GM12878 (cell line): ENCODE measurements at regions not wholly inside any gene's neighbourhood (a gene's known extent, or its start where the extent isn't known, plus 50 kb on each side); places are given as distances from the start of the nearest gene placed in this dataset.

Source experiments
- ATAC-seq: fragments of 200-7000 bp; cut with Tn5 transposase; 3 replicates; pipeline ENCODE4 v1.9.1; 2020; ENCODE audit warnings: mild to moderate bottlenecking, moderate library complexity
- BruUV-seq: library from RNA; stranded (reverse); fragments of 400-500 nt; replicated peaks from 2 replicates; lab custom pipeline; 2021; lab: Mats Ljungman, UMichigan
- CTCF ChIA-PET: fragments of 300-600 bp; sonication (Branson Sonifier 250); formaldehyde crosslinking; extraction: SDS; loops from one replicate; lab custom pipeline; 2021; ENCODE audit warnings: inconsistent platforms; lab: Yijun Ruan, JAX
- POLR2A ChIA-PET: fragments of 350-600 bp; formaldehyde crosslinking; extraction: SDS; loops from one replicate; lab custom pipeline; 2021; ENCODE audit warnings: inconsistent platforms; lab: Charles Lee
- RAD21 ChIA-PET: fragments of 300-600 bp; sonication (Branson Sonifier 250); formaldehyde crosslinking; loops from one replicate; lab custom pipeline; 2023; ENCODE audit warnings: antibody characterized with exemption; ENCODE audit not compliant: unreplicated experiment; lab: Charles Lee
- SMC1A ChIA-PET: fragments of 300-600 bp; sonication (Branson Sonifier 250); formaldehyde crosslinking; loops from one replicate; lab custom pipeline; 2023; ENCODE audit not compliant: unreplicated experiment, uncharacterized antibody; lab: Charles Lee
- DNase-seq: peaks from one replicate; pipeline ENCODE4 v3.0.0-alpha.2; 2011; ENCODE audit warnings: low read depth, low spot score
- FAIRE-seq: peaks from 3 replicates; lab custom pipeline; 2011; peaks lifted over from hg19 to GRCh38; lab: Jason Lieb, UNC
- H2AFZ ChIP-seq: 2 replicates; pipeline ENCODE4 v1.6.0; 2011; ENCODE audit warnings: low read depth, low read length, control low read depth; ENCODE audit not compliant: control insufficient read depth
- H3K27ac ChIP-seq: 2 replicates; pipeline ENCODE4 v1.5.1; 2011; ENCODE audit warnings: control low read depth; ENCODE audit not compliant: control insufficient read depth, insufficient read depth
- H3K27me3 ChIP-seq, 2 experiments: replicated peaks in 1 of 2; 2 replicates each; pipeline versions ENCODE4 v1.6.0 to v1.6.1; 2011; ENCODE audit warnings: low read length in 1 of 2; ENCODE audit not compliant: control insufficient read depth in 2 of 2, insufficient read depth in 2 of 2
- H3K36me3 ChIP-seq, 2 experiments: 2 replicates each; pipeline ENCODE4 v1.5.1; 2011; ENCODE audit warnings: low read length in 1 of 2; ENCODE audit not compliant: control insufficient read depth in 2 of 2, insufficient read depth in 2 of 2
- H3K4me1 ChIP-seq: 2 replicates; pipeline ENCODE4 v1.6.1; 2011; ENCODE audit warnings: mild to moderate bottlenecking, low read length, moderate library complexity, mixed read lengths; ENCODE audit not compliant: control insufficient read depth, insufficient read depth
- H3K4me2 ChIP-seq: 2 replicates; pipeline ENCODE4 v1.6.0; 2011; ENCODE audit warnings: control low read depth; ENCODE audit not compliant: control insufficient read depth, insufficient read depth
- H3K4me3 ChIP-seq: fragments of 200-600 bp; sonication (generic); 2 replicates; pipeline ENCODE4 v1.5.1; 2016
- H3K79me2 ChIP-seq: 2 replicates; pipeline ENCODE4 v1.6.0; 2011; ENCODE audit warnings: low read length; ENCODE audit not compliant: control insufficient read depth, insufficient read depth
- H3K9ac ChIP-seq: 2 replicates; pipeline ENCODE4 v1.8.0; 2011; ENCODE audit warnings: low read length, control low read depth, mixed read lengths; ENCODE audit not compliant: control insufficient read depth, insufficient read depth
- H3K9me3 ChIP-seq: replicated peaks from 3 replicates; pipeline ENCODE4 v1.5.1; 2011; ENCODE audit warnings: mild to moderate bottlenecking, low read length; ENCODE audit not compliant: control insufficient read depth, insufficient read depth
- H4K20me1 ChIP-seq: 2 replicates; pipeline ENCODE4 v1.6.0; 2011; ENCODE audit not compliant: control insufficient read depth, insufficient read depth
- ATF7 ChIP-seq: fragments of 450-650 bp; IDR thresholded peaks from 2 replicates; pipeline ENCODE4 v1.6.1; 2016; ENCODE audit warnings: low read depth, mild to moderate bottlenecking
- BCL3 ChIP-seq: IDR thresholded peaks from 2 replicates; pipeline ENCODE4 v1.6.1; 2011; ENCODE audit warnings: borderline replicate concordance, low read depth, mild to moderate bottlenecking, moderate library complexity, low read length; ENCODE audit not compliant: insufficient read depth, poor library complexity, severe bottlenecking
- IRF3 ChIP-seq: fragments of 450-650 bp; IDR thresholded peaks from 2 replicates; pipeline ENCODE4 v1.6.1; 2014; ENCODE audit warnings: mild to moderate bottlenecking
- JUND ChIP-seq: IDR thresholded peaks from 2 replicates; pipeline ENCODE4 v1.6.1; 2012; ENCODE audit warnings: low read depth, mild to moderate bottlenecking, low read length, improper control_type of control experiment, moderate library complexity
- MAX ChIP-seq: IDR thresholded peaks from 2 replicates; pipeline ENCODE4 v1.6.1; 2012; ENCODE audit warnings: low read depth, low read length, improper control_type of control experiment
- MYC ChIP-seq: IDR thresholded peaks from 2 replicates; pipeline ENCODE4 v1.6.1; 2011; ENCODE audit warnings: mild to moderate bottlenecking, low read length, moderate library complexity, inconsistent platforms; ENCODE audit not compliant: insufficient read depth, insufficient replicate concordance, insufficient read length, severe bottlenecking
- NFYB ChIP-seq: IDR thresholded peaks from 2 replicates; pipeline ENCODE4 v1.6.1; 2011; ENCODE audit warnings: low read depth, mild to moderate bottlenecking, low read length, improper control_type of control experiment, moderate library complexity; ENCODE audit not compliant: insufficient read depth
- NR2C1 ChIP-seq: fragments of 450-650 bp; IDR thresholded peaks from 2 replicates; pipeline ENCODE4 v1.6.1; 2017; ENCODE audit warnings: antibody characterized with exemption, mild to moderate bottlenecking, moderate library complexity
- POLR2AphosphoS2 ChIP-seq: IDR thresholded peaks from 2 replicates; pipeline ENCODE4 v1.6.1; 2011; ENCODE audit warnings: low read depth, mild to moderate bottlenecking, low read length, improper control_type of control experiment, moderate library complexity
- RAD51 ChIP-seq: fragments of 450-650 bp; IDR thresholded peaks from 2 replicates; pipeline ENCODE4 v1.6.1; 2016; ENCODE audit warnings: moderate library complexity, mild to moderate bottlenecking, inconsistent platforms
- SRF ChIP-seq, 2 experiments: IDR thresholded peaks; 2 replicates each; pipeline ENCODE4 v1.6.1; 2011; ENCODE audit warnings: low read depth in 2 of 2, low read length in 2 of 2, mild to moderate bottlenecking in 1 of 2, moderate library complexity in 1 of 2
- TARDBP ChIP-seq: IDR thresholded peaks from 2 replicates; pipeline ENCODE4 v1.6.1; 2016; ENCODE audit warnings: borderline replicate concordance
- USF1 ChIP-seq: IDR thresholded peaks from 2 replicates; pipeline ENCODE4 v1.6.1; 2011; ENCODE audit warnings: borderline replicate concordance, low read depth, mild to moderate bottlenecking, moderate library complexity, mixed read lengths, low read length; ENCODE audit not compliant: insufficient read depth; ENCODE audit errors: extremely low read length
- ZNF687 ChIP-seq: fragments of 450-650 bp; IDR thresholded peaks from 2 replicates; pipeline ENCODE4 v1.6.1; 2017; ENCODE audit warnings: mild to moderate bottlenecking, moderate library complexity
- ZSCAN29 ChIP-seq: fragments of 450-650 bp; IDR thresholded peaks from 2 replicates; pipeline ENCODE4 v1.6.1; 2017; ENCODE audit warnings: mild to moderate bottlenecking, moderate library complexity
- whole genome bisulfite sequencing: methylation state at CpG from one replicate; pipeline ENCODE4 v1.1.6; 2016; ENCODE audit warnings: low lambda C conversion rate; ENCODE audit not compliant: insufficient replicate concordance, insufficient coverage; ENCODE audit errors: missing lambda C conversion rate; 5-methylcytosine and 5-hydroxymethylcytosine counted together
- in situ Hi-C: fragments of 300-500 bp; cut with MboI; formaldehyde crosslinking; loops from 9 replicates; pipeline ENCODE4 v1.14.3; 2018; ENCODE audit warnings: mixed read lengths
- intact Hi-C: fragments of 100-400 bp; cut with micrococcal nuclease; formaldehyde crosslinking; loops from one replicate; pipeline ENCODE4 v1.14.2; 2022; ENCODE audit not compliant: unreplicated experiment

- no peak for TF ChIP-seq ZNF687
- no peak for TF ChIP-seq POLR2AphosphoS2
- no peak for TF ChIP-seq TARDBP
Observed at GRCh38 chr12:78473136-78473535, 391.4 kb upstream of the SYT1 start (continued).

GRCh38 chr12:78473561-78473960 lies 391.0 kb upstream of the SYT1 start:
- in situ Hi-C loops (no loop called here), intact Hi-C loops (no loop called here)
- no peaks in the 10 kb centered on the region for H3K79me2 ChIP-seq
- no peak overlapping the region for H3K4me2 ChIP-seq
- H2AFZ ChIP-seq = no peak overlapping the region
- no peak for ATAC-seq
- DNase-seq = no peak
- H3K4me3 ChIP-seq = no peak overlapping the region
- CTCF ChIA-PET = no interaction called here
- 33% methylated on average over 4 of the region's 4 CpGs for WGBS
- H3K9me3 ChIP-seq = no peaks in the 10 kb centered on the region
- no peaks in the 10 kb centered on the region for H3K4me1 ChIP-seq
- no peaks in the 10 kb centered on the region for H4K20me1 ChIP-seq
- H3K27ac ChIP-seq = no peak overlapping the region
- H3K36me3 ChIP-seq = no peaks in the 10 kb centered on the region
- no peak for FAIRE-seq
- no peak for TF ChIP-seq SRF (IDR thresholded peaks at IDR 0.05; ENCODE audit: low read depth in 2 of 2, low read length in 2 of 2)
- TF ChIP-seq NFYB = no peak
- TF ChIP-seq USF1 = no peak
- TF ChIP-seq BCL3 = no peak
- TF ChIP-seq NR2C1 = no peak
- no peak for TF ChIP-seq JUND
- TF ChIP-seq IRF3 = no peak
- no peak for TF ChIP-seq ATF7
- no peak for TF ChIP-seq ZSCAN29
- no peak for TF ChIP-seq MYC
- TF ChIP-seq RAD51 = no peak
- TF ChIP-seq MAX = no peak
- RAD21 ChIA-PET = no interaction called here
- H3K27me3 ChIP-seq = no peaks in the 10 kb centered on the region
- H3K9ac ChIP-seq = no peak overlapping the region
- no TSS peak for BruUV-seq
- SMC1A ChIA-PET = interaction anchor here (1.0 to 1.4 kb wide), 2 partner anchors 18 to 69 kb away, joined by 3 read pairs; no protein-coding TSS in a partner anchor
- POLR2A ChIA-PET = no interaction called here
